WI38 (cell line): ENCODE measurements at regions not wholly inside any gene's neighbourhood (a gene's known extent, or its start where the extent isn't known, plus 50 kb on each side); places are given as distances from the start of the nearest gene placed in this dataset.
"Not testable (repeated sequence)": the region's sequence is repeated elsewhere in the genome, so short reads cannot be mapped to it uniquely, and the experiment has no call there.

Experiments
- H3K4me3 ChIP-seq: 2 replicates; pipeline ENCODE4 v1.5.1; 2011; ENCODE audit warnings: low read depth, mild to moderate bottlenecking, control low read depth, low read length
- CTCF ChIP-seq: IDR thresholded peaks from 2 replicates; pipeline ENCODE4 v1.5.1; 2012; ENCODE audit warnings: low read depth, mild to moderate bottlenecking, control low read depth, low read length

- H3K4me3 ChIP-seq = no peak overlapping the region
- TF ChIP-seq CTCF = no peak
Observed at GRCh38 chr4:64911846-64912245, 502.6 kb upstream of the TECRL start.

GRCh38 chr4:64903986-64904385 is 494.7 kb upstream of the TECRL start:
- H3K4me3 ChIP-seq = no peak overlapping the region
- no peak for TF ChIP-seq CTCF

- TF ChIP-seq CTCF = no peak
Observed at GRCh38 chr4:64899563-64899962, 490.3 kb upstream of the TECRL start.

GRCh38 chr4:64899030-64899429 is 489.8 kb upstream of the TECRL start:
- H3K4me3 ChIP-seq = not testable (repeated sequence)

More at GRCh38 chr4:64899563-64899962, 490.3 kb upstream of the TECRL start:
- no peak overlapping the region for H3K4me3 ChIP-seq

GRCh38 chr4:64897683-64898082 is 488.4 kb upstream of the TECRL start:
- no peak overlapping the region for H3K4me3 ChIP-seq
- TF ChIP-seq CTCF = no peak

- no peak overlapping the region for H3K4me3 ChIP-seq
- no peak for TF ChIP-seq CTCF
Observed at GRCh38 chr4:64895031-64895430, 485.8 kb upstream of the TECRL start.

- no peak overlapping the region for H3K4me3 ChIP-seq
Observed at GRCh38 chr4:64893205-64893604, 484.0 kb upstream of the TECRL start.

More at GRCh38 chr4:64893205-64893604, 484.0 kb upstream of the TECRL start:
- TF ChIP-seq CTCF = no peak
